PC-9 (cell line): ENCODE measurements at regions not wholly inside any gene's neighbourhood (a gene's known extent, or its start where the extent isn't known, plus 50 kb on each side); places are given as distances from the start of the nearest gene placed in this dataset.
"Not testable (repeated sequence)": the region's sequence is repeated elsewhere in the genome, so short reads cannot be mapped to it uniquely, and the experiment has no call there.

Experiments
- BruUV-seq: library from RNA; stranded (reverse); fragments of 400-500 nt; replicated peaks from 2 replicates; lab custom pipeline; 2021; lab: Mats Ljungman, UMichigan
- CTCF ChIA-PET: fragments of 300-600 bp; sonication (Branson Sonifier 250); formaldehyde crosslinking; loops from one replicate; lab custom pipeline; 2022; ENCODE audit warnings: antibody characterized with exemption; lab: Charles Lee
- POLR2A ChIA-PET: fragments of 300-600 bp; sonication (Branson Sonifier 250); formaldehyde crosslinking; loops from one replicate; lab custom pipeline; 2022; ENCODE audit warnings: antibody characterized with exemption; ENCODE audit not compliant: unreplicated experiment; lab: Charles Lee
- DNase-seq, 2 experiments: peaks; one replicate each; pipeline versions ENCODE4 v3.0.0 to v3.0.0-alpha.2; 2015 to 2022; ENCODE audit warnings: mixed read lengths in 1 of 2
- H2AFZ ChIP-seq: fragments of 200-600 bp; sonication (generic); 2 replicates; pipeline ENCODE4 v1.8.1; 2017; ENCODE audit warnings: antibody characterized with exemption
- H3F3A ChIP-seq: fragments of 200-600 bp; sonication (generic); 2 replicates; pipeline ENCODE4 v1.8.1; 2017; ENCODE audit warnings: antibody characterized with exemption, mild to moderate bottlenecking, low read depth; ENCODE audit not compliant: insufficient read depth
- H3K27ac ChIP-seq: fragments of 200-600 bp; sonication (generic); 2 replicates; pipeline ENCODE4 v1.6.1; 2016; ENCODE audit warnings: mixed run types
- H3K27me3 ChIP-seq: fragments of 200-600 bp; sonication (generic); 2 replicates; pipeline ENCODE4 v1.6.1; 2016; ENCODE audit warnings: low read depth, mixed run types; ENCODE audit not compliant: insufficient read depth
- H3K36me3 ChIP-seq: fragments of 200-600 bp; sonication (generic); 2 replicates; pipeline ENCODE4 v1.6.1; 2016; ENCODE audit warnings: low read depth, mixed run types
- H3K4me1 ChIP-seq: fragments of 200-600 bp; sonication (generic); replicated peaks from 2 replicates; pipeline ENCODE4 v1.6.1; 2016; ENCODE audit warnings: mixed run types; ENCODE audit not compliant: insufficient read depth
- H3K4me2 ChIP-seq: fragments of 200-600 bp; sonication (generic); 2 replicates; pipeline ENCODE4 v1.6.1; 2017; ENCODE audit warnings: mixed run types
- H3K4me3 ChIP-seq: fragments of 200-600 bp; sonication (generic); 2 replicates; pipeline ENCODE4 v1.6.1; 2016; ENCODE audit warnings: mixed run types
- H3K79me2 ChIP-seq: fragments of 200-600 bp; sonication (generic); 2 replicates; pipeline ENCODE4 v1.6.1; 2017; ENCODE audit warnings: low read depth, mixed run types
- H3K9me2 ChIP-seq: fragments of 200-600 bp; sonication (generic); 2 replicates; pipeline ENCODE4 v1.8.1; 2017; ENCODE audit warnings: mild to moderate bottlenecking; ENCODE audit not compliant: insufficient read depth
- H3K9me3 ChIP-seq: fragments of 200-600 bp; sonication (generic); 2 replicates; pipeline ENCODE4 v1.8.1; 2016; ENCODE audit warnings: low read depth; ENCODE audit not compliant: insufficient read depth
- H4K20me1 ChIP-seq: fragments of 200-600 bp; sonication (generic); 2 replicates; pipeline ENCODE4 v1.8.1; 2017; ENCODE audit not compliant: insufficient read depth
- CTCF ChIP-seq: fragments of 200-600 bp; sonication (generic); conservative IDR thresholded peaks from 2 replicates; pipeline ENCODE4 v1.6.1; 2017; ENCODE audit warnings: mixed run types, antibody characterized with exemption, mild to moderate bottlenecking, moderate library complexity
- EZH2 ChIP-seq: fragments of 200-600 bp; sonication (generic); IDR thresholded peaks from 2 replicates; pipeline ENCODE4 v1.8.0; 2017; ENCODE audit warnings: antibody characterized with exemption, low read depth
- intact Hi-C: fragments of 100-400 bp; cut with micrococcal nuclease; formaldehyde crosslinking; loops from one replicate; pipeline ENCODE4 v1.10.0; 2022; ENCODE audit not compliant: unreplicated experiment

DNA sequence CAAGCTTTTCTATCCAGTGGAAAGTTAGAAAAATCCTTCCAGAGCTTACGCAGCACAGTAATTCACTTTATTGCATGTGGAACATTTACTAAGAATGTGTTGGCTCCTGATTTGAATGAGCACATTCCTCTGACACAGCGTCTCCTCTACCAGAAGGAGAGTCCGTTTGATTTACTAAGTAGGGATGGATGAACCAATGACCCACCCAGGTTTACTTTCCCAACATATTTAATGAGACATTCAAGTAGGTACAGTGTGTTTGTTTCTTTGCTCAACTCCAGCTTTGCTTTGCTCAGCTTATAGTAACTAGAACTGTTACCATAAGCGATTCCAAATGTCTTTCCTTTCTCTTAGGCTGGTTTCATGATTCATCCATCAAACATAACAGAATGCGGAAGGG is 161.7 kb downstream of the SMARCA1 start:
- no peak overlapping the region for H2AFZ ChIP-seq
- no peak overlapping the region for H3K4me3 ChIP-seq
- no peak overlapping the region for H3K27ac ChIP-seq
- CTCF ChIA-PET, result no interaction called here
- H3K9me2 ChIP-seq, result no peaks in the 10 kb centered on the region
- H3F3A ChIP-seq, result no peaks in the 10 kb centered on the region
- TF ChIP-seq EZH2 (no peak), CTCF (no peak)
- DNase-seq, result no peak
- no TSS peak for BruUV-seq
- intact Hi-C loops, result loop anchor here (2.0 kb wide), 1 partner anchor 43 kb away; no protein-coding TSS in a partner anchor
- no peaks in the 10 kb centered on the region for H3K36me3 ChIP-seq
- H4K20me1 ChIP-seq, result no peaks in the 10 kb centered on the region
- H3K4me2 ChIP-seq, result no peak overlapping the region
- no peaks in the 10 kb centered on the region for H3K9me3 ChIP-seq
- H3K79me2 ChIP-seq, result no peaks in the 10 kb centered on the region
- POLR2A ChIA-PET, result no interaction called here
- no peaks in the 10 kb centered on the region for H3K27me3 ChIP-seq
- H3K4me1 ChIP-seq, result no peaks in the 10 kb centered on the region

GRCh38 chrX:129360175-129360574 is 163.1 kb downstream of the SMARCA1 start:
- Histone ChIP-seq H3K4me3 (no peak overlapping the region), H3K4me2 (no peak overlapping the region), H3K9me2 (no peaks in the 10 kb centered on the region), H2AFZ (no peak overlapping the region), H3K27ac (no peak overlapping the region), H3K27me3 (no peaks in the 10 kb centered on the region), H3K9me3 (no peaks in the 10 kb centered on the region), H3K36me3 (no peaks in the 10 kb centered on the region), H3K79me2 (no peaks in the 10 kb centered on the region), H3K4me1 (no peaks in the 10 kb centered on the region), H4K20me1 (no peaks in the 10 kb centered on the region), H3F3A (no peaks in the 10 kb centered on the region)
- ChIA-PET POLR2A (no interaction called here), CTCF (no interaction called here)
- no peak for TF ChIP-seq EZH2
- peak; percentile 81 for TF ChIP-seq CTCF
- intact Hi-C loops, result loop anchor here (2.0 kb wide), 1 partner anchor 41 kb away; no protein-coding TSS in a partner anchor
- peak; percentile 37 to 38 for DNase-seq
- BruUV-seq, result no TSS peak

- Histone ChIP-seq H3K4me1 (no peaks in the 10 kb centered on the region), H3K79me2 (no peaks in the 10 kb centered on the region), H3F3A (no peaks in the 10 kb centered on the region), H3K9me3 (no peaks in the 10 kb centered on the region), H3K4me3 (no peak overlapping the region), H3K9me2 (no peaks in the 10 kb centered on the region), H4K20me1 (no peaks in the 10 kb centered on the region), H3K36me3 (no peaks in the 10 kb centered on the region), H3K27me3 (no peaks in the 10 kb centered on the region), H2AFZ (no peak overlapping the region), H3K4me2 (no peak overlapping the region), H3K27ac (no peak overlapping the region)
- intact Hi-C loops, result no loop called here
- POLR2A ChIA-PET, result no interaction called here
- no peak for DNase-seq
- TF ChIP-seq CTCF (no peak), EZH2 (no peak)
- CTCF ChIA-PET, result interaction anchor here (0.7 kb wide), 1 partner anchor 88 kb away, joined by 3 read pairs; no protein-coding TSS in a partner anchor
- BruUV-seq, result no TSS peak
Observed at GRCh38 chrX:129359269-129359668, 164.0 kb downstream of the SMARCA1 start.

DNA sequence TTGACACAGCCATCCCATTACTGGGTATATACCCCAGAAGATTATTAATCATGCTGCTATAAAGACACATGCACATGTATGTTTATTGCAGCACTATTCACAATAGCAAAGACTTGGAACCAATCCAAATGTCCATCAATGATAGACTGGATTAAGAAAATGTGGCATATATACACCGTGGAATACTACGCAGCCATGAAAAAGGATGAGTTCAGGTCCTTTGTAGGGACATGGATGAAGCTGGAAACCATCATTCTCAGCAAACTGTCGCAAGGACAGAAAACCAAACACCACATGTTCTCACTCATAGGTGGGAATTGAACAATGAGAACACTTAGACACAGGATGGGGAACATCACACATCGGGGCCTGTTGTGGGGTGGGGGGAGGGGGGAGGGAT is 165.9 kb downstream of the SMARCA1 start:
- H3K4me3 ChIP-seq, H3K36me3 ChIP-seq, H3K27me3 ChIP-seq, H3K4me1 ChIP-seq, H4K20me1 ChIP-seq, POLR2A ChIA-PET, H3K9me3 ChIP-seq, H3K4me2 ChIP-seq, H2AFZ ChIP-seq, H3K27ac ChIP-seq, DNase-seq, BruUV-seq, H3F3A ChIP-seq, H3K9me2 ChIP-seq, CTCF ChIA-PET, intact Hi-C loops, H3K79me2 ChIP-seq: not testable (repeated sequence)
